ENCODE measurements at regions not wholly inside any gene's neighbourhood (a gene's known extent, or its start where the extent isn't known, plus 50 kb on each side); places are given as distances from the start of the nearest gene placed in this dataset.

DNA sequence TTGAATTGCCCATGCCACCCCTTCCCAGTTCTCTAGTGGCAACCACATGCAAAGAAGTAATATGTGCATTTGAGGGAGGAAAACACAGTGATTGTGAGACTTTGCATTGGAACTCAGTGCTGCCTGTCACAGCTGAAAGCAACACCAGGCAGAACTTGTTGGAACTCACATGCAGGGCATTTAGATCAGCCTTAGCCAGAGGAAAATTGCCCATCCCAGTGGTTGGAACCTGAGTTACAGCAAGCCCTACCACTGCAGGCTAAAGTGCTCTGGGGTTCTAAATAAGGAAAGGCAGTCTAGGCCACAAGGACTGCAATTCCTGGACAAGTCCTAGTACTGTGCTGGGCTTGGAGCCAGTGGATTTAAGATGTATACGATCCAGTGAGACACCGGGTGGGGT is 245.3 kb upstream of the UFL1 start:
- no peak for DNase-seq (ENCODE audit: extremely low read depth, insufficient read length)
- TF ChIP-seq CTCF (IDR thresholded peaks at IDR 0.05; ENCODE audit: insufficient read depth, low read length, poor library complexity, severe bottlenecking), result no peak
- no peaks in the 10 kb centered on the region for H3K36me3 ChIP-seq (ENCODE audit: control insufficient read depth, insufficient read depth, low read length)
- no peak overlapping the region for H3K4me3 ChIP-seq (replicated peaks; ENCODE audit: low read depth, low read length)
- H3K27me3 ChIP-seq (replicated peaks; ENCODE audit: control insufficient read depth, insufficient read depth, low read length), result no peaks in the 10 kb centered on the region

DNA sequence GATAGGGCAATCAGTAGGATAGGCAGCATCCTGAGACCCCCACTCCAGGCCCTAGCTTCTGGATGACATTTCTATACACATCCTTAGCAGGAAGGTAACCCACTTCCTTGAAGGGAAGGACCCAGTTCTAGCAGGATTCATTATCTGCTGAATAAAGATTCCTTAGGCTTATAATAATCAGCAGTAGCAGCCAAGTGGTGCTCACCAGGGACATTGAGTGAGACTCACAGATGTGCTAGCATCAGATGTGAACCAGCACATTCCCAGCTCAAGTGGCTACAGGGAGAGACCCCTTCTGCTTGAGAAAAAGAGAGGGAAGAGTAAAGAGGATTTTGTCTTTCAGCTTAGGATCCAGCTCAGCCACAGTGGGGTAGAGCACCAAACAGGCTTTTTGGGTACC is 244.8 kb upstream of the UFL1 start:
- no peak for TF ChIP-seq CTCF (IDR thresholded peaks at IDR 0.05; ENCODE audit: insufficient read depth, low read length, poor library complexity, severe bottlenecking)
- Histone ChIP-seq H3K27me3 (replicated peaks; ENCODE audit: control insufficient read depth, insufficient read depth, low read length) (no peaks in the 10 kb centered on the region), H3K36me3 (ENCODE audit: control insufficient read depth, insufficient read depth, low read length) (no peaks in the 10 kb centered on the region), H3K4me3 (replicated peaks; ENCODE audit: low read depth, low read length) (no peak overlapping the region)
- DNase-seq (ENCODE audit: extremely low read depth, insufficient read length), result no peak

DNA sequence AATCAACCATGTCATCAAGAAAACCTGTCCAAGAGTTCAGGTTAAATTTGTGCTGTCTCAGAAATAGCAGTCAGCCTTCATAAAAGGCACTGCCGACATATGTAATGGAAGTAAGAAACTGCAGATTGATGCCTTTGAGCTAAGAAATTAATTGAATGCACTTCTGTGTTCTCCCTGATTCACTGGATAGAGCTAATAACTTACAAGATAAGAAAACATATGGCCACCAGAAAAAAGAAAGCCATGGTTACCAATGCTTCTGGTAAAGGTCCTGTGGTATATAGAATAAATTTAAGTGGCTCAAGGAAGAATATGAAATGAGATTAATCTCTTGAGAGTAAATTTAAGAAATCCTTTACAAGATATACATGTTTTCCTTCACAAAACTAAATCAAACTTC is 242.5 kb upstream of the UFL1 start:
- no peaks in the 10 kb centered on the region for H3K36me3 ChIP-seq (ENCODE audit: control insufficient read depth, insufficient read depth, low read length)
- no peak for DNase-seq (ENCODE audit: extremely low read depth, insufficient read length)
- no peaks in the 10 kb centered on the region for H3K27me3 ChIP-seq (replicated peaks; ENCODE audit: control insufficient read depth, insufficient read depth, low read length)
- no peak overlapping the region for H3K4me3 ChIP-seq (replicated peaks; ENCODE audit: low read depth, low read length)
- TF ChIP-seq CTCF (IDR thresholded peaks at IDR 0.05; ENCODE audit: insufficient read depth, low read length, poor library complexity, severe bottlenecking), result no peak

DNA sequence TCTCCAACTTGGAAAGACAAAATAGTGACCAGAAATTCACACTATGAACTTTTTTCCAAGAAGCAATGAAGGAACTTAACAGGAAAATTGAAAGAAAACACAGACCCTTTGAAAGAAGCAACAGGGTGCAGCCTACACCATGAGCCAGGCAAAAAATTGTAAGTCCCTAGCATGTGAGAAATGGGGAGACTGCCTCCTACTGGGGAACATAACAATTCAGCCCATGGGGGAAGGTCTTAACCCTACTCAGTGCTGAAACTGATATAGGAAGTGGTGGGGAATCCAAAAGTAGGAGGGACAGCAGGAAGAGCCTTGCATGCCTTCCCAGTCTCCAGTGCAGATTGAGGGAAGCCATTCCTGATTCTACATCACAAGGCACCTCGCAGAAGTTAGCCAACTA is 235.1 kb upstream of the UFL1 start:
- Histone ChIP-seq H3K36me3 (ENCODE audit: control insufficient read depth, insufficient read depth, low read length) (no peaks in the 10 kb centered on the region), H3K4me3 (replicated peaks; ENCODE audit: low read depth, low read length) (no peak overlapping the region), H3K27me3 (replicated peaks; ENCODE audit: control insufficient read depth, insufficient read depth, low read length) (no peaks in the 10 kb centered on the region; the same call in 1 of the 2 replicates)
- peak; percentile 33 for TF ChIP-seq CTCF (IDR thresholded peaks at IDR 0.05; ENCODE audit: insufficient read depth, low read length, poor library complexity, severe bottlenecking)
- DNase-seq (ENCODE audit: extremely low read depth, insufficient read length), result no peak

- no peak for TF ChIP-seq CTCF (IDR thresholded peaks at IDR 0.05; ENCODE audit: insufficient read depth, low read length, poor library complexity, severe bottlenecking)
- Histone ChIP-seq H3K4me3 (replicated peaks; ENCODE audit: low read depth, low read length) (no peak overlapping the region), H3K27me3 (replicated peaks; ENCODE audit: control insufficient read depth, insufficient read depth, low read length) (no peaks in the 10 kb centered on the region), H3K36me3 (ENCODE audit: control insufficient read depth, insufficient read depth, low read length) (no peaks in the 10 kb centered on the region)
- DNase-seq (ENCODE audit: extremely low read depth, insufficient read length), result no peak
Measured at GRCh38 chr6:96299525-96299924, 222.1 kb upstream of the UFL1 start.

- TF ChIP-seq CTCF (IDR thresholded peaks at IDR 0.05; ENCODE audit: insufficient read depth, low read length, poor library complexity, severe bottlenecking), result no peak
- Histone ChIP-seq H3K4me3 (replicated peaks; ENCODE audit: low read depth, low read length) (no peak overlapping the region), H3K27me3 (replicated peaks; ENCODE audit: control insufficient read depth, insufficient read depth, low read length) (no peaks in the 10 kb centered on the region), H3K36me3 (ENCODE audit: control insufficient read depth, insufficient read depth, low read length) (no peaks in the 10 kb centered on the region)
- no peak for DNase-seq (ENCODE audit: extremely low read depth, insufficient read length)
Measured at GRCh38 chr6:96301023-96301422, 220.6 kb upstream of the UFL1 start.

All from GM06990 (cell line).